Mesendoderm (in vitro differentiated cells): ENCODE measurements at regions not wholly inside any gene's neighbourhood (a gene's known extent, or its start where the extent isn't known, plus 50 kb on each side); places are given as distances from the start of the nearest gene placed in this dataset.
"Not testable (repeated sequence)": the region's sequence is repeated elsewhere in the genome, so short reads cannot be mapped to it uniquely, and the experiment has no call there.

ENCODE experiments used
- DNase-seq: peaks from one replicate; pipeline ENCODE4 v3.0.0; 2013
- H2AK5ac ChIP-seq: 2 replicates; pipeline ENCODE4 v1.6.1; 2013; ENCODE audit warnings: low read length, inconsistent platforms
- H2BK120ac ChIP-seq: 2 replicates; pipeline ENCODE4 v1.6.1; 2013; ENCODE audit warnings: low read depth, mild to moderate bottlenecking, low read length, moderate library complexity, mixed read lengths
- H2BK15ac ChIP-seq: replicated peaks from 2 replicates; pipeline ENCODE4 v1.6.1; 2013; ENCODE audit warnings: low read depth, mild to moderate bottlenecking, moderate library complexity
- H2BK5ac ChIP-seq: 2 replicates; pipeline ENCODE4 v1.6.1; 2013; ENCODE audit warnings: low read length, inconsistent platforms
- H3K18ac ChIP-seq: 2 replicates; pipeline ENCODE4 v1.6.1; 2013; ENCODE audit warnings: mild to moderate bottlenecking, low read length, mixed read lengths
- H3K23ac ChIP-seq: one replicate; pipeline ENCODE4 v1.6.1; 2013; ENCODE audit warnings: low read length
- H3K27ac ChIP-seq: 2 replicates; pipeline ENCODE4 v1.5.1; 2013; ENCODE audit warnings: low read depth, mild to moderate bottlenecking, inconsistent platforms, low read length, moderate library complexity
- H3K27me3 ChIP-seq: 2 replicates; pipeline ENCODE4 v1.6.1; 2013; ENCODE audit warnings: low read length, control low read depth, mild to moderate bottlenecking, inconsistent platforms; ENCODE audit not compliant: insufficient read depth, poor library complexity
- H3K36me3 ChIP-seq: 2 replicates; pipeline ENCODE4 v1.6.1; 2013; ENCODE audit warnings: low read length, inconsistent platforms; ENCODE audit not compliant: control insufficient read depth, insufficient read depth
- H3K4ac ChIP-seq: one replicate; pipeline ENCODE4 v1.6.1; 2013; ENCODE audit warnings: low read depth, mild to moderate bottlenecking, low read length, moderate library complexity
- H3K4me1 ChIP-seq: 2 replicates; pipeline ENCODE4 v1.6.1; 2013; ENCODE audit warnings: low read depth, low read length, inconsistent platforms; ENCODE audit not compliant: control insufficient read depth
- H3K4me2 ChIP-seq: 2 replicates; pipeline ENCODE4 v1.6.1; 2013; ENCODE audit warnings: low read length
- H3K4me3 ChIP-seq: 2 replicates; pipeline ENCODE4 v1.5.1; 2013; ENCODE audit warnings: mild to moderate bottlenecking, low read length
- H3K56ac ChIP-seq: one replicate; pipeline ENCODE4 v1.6.1; 2013; ENCODE audit warnings: low read length
- H3K79me1 ChIP-seq: 2 replicates; pipeline ENCODE4 v1.6.1; 2013; ENCODE audit warnings: low read length, inconsistent platforms
- H3K79me2 ChIP-seq: 2 replicates; pipeline ENCODE4 v1.6.1; 2013; ENCODE audit warnings: mild to moderate bottlenecking, low read length; ENCODE audit not compliant: control insufficient read depth, insufficient read depth
- H3K9ac ChIP-seq: 2 replicates; pipeline ENCODE4 v1.6.1; 2013; ENCODE audit warnings: low read length, inconsistent platforms
- H4K5ac ChIP-seq: one replicate; pipeline ENCODE4 v1.6.1; 2013; ENCODE audit warnings: low read length
- H4K8ac ChIP-seq: one replicate; pipeline ENCODE4 v1.6.1; 2013; ENCODE audit warnings: low read depth, mild to moderate bottlenecking, control low read depth, low read length, moderate library complexity
- WGBS: extraction: QIAGEN DNeasy Blood & Tissue Kit; methylation state at CpG from one replicate; pipeline ENCODE4 v1.1.7; 2013; ENCODE audit warnings: low lambda C conversion rate, missing lambda C conversion rate; ENCODE audit not compliant: insufficient coverage; ENCODE audit errors: extremely low coverage; 5-methylcytosine and 5-hydroxymethylcytosine counted together

GRCh38 chr5:62190931-62191330 is 115.1 kb upstream of the KIF2A start:
- Histone ChIP-seq H3K4me2 (no peak overlapping the region), H2AK5ac (no peak overlapping the region), H2BK15ac (no peak overlapping the region), H3K56ac (no peak overlapping the region), H3K27me3 (no peaks in the 10 kb centered on the region), H3K23ac (no peak overlapping the region), H2BK120ac (no peak overlapping the region), H3K4me3 (no peak overlapping the region), H3K36me3 (no peaks in the 10 kb centered on the region), H2BK5ac (no peak overlapping the region), H3K18ac (no peak overlapping the region), H3K27ac (no peak overlapping the region), H3K4me1 (no peaks in the 10 kb centered on the region), H3K79me1 (no peaks in the 10 kb centered on the region), H4K5ac (no peak overlapping the region), H3K4ac (no peak overlapping the region), H4K8ac (no peak overlapping the region), H3K79me2 (no peaks in the 10 kb centered on the region), H3K9ac (no peak overlapping the region)
- DNase-seq: no peak
- no CpG with 5 or more reads among the region's 1 CpG for WGBS

GRCh38 chr5:62192958-62193357 is 113.0 kb upstream of the KIF2A start:
- no peak overlapping the region for H3K23ac ChIP-seq
- no peaks in the 10 kb centered on the region for H3K36me3 ChIP-seq
- H2BK15ac ChIP-seq: no peak overlapping the region
- H3K4me1 ChIP-seq: no peaks in the 10 kb centered on the region
- no peaks in the 10 kb centered on the region for H3K79me1 ChIP-seq
- no peak overlapping the region for H2BK120ac ChIP-seq
- no peaks in the 10 kb centered on the region for H3K27me3 ChIP-seq
- H4K5ac ChIP-seq: no peak overlapping the region
- H4K8ac ChIP-seq: no peak overlapping the region
- no peak overlapping the region for H3K4me3 ChIP-seq
- WGBS: no CpG with 5 or more reads among the region's 1 CpG
- H3K18ac ChIP-seq: no peak overlapping the region
- no peak for DNase-seq
- no peak overlapping the region for H3K4me2 ChIP-seq
- no peaks in the 10 kb centered on the region for H3K79me2 ChIP-seq
- no peak overlapping the region for H2AK5ac ChIP-seq
- no peak overlapping the region for H3K4ac ChIP-seq
- no peak overlapping the region for H2BK5ac ChIP-seq
- H3K56ac ChIP-seq: no peak overlapping the region
- H3K9ac ChIP-seq: no peak overlapping the region
- H3K27ac ChIP-seq: no peak overlapping the region

- DNase-seq, H4K5ac ChIP-seq, H2AK5ac ChIP-seq, H3K4ac ChIP-seq, H3K27me3 ChIP-seq, H3K9ac ChIP-seq, H3K4me2 ChIP-seq, H4K8ac ChIP-seq, H3K23ac ChIP-seq, H2BK5ac ChIP-seq, H3K56ac ChIP-seq, H3K4me1 ChIP-seq, H2BK15ac ChIP-seq, H3K27ac ChIP-seq, H3K4me3 ChIP-seq, H3K18ac ChIP-seq, H3K79me1 ChIP-seq, H3K36me3 ChIP-seq, H3K79me2 ChIP-seq, H2BK120ac ChIP-seq: not testable (repeated sequence)
- WGBS: no CpG with 5 or more reads among the region's 5 CpGs
Observed at GRCh38 chr5:62196532-62196931, 109.5 kb upstream of the KIF2A start.

GRCh38 chr5:62197697-62198096 is 108.3 kb upstream of the KIF2A start:
- no peak overlapping the region for H2BK120ac ChIP-seq
- H3K79me2 ChIP-seq: no peaks in the 10 kb centered on the region
- H3K18ac ChIP-seq: no peak overlapping the region
- no peak for DNase-seq
- H3K56ac ChIP-seq: no peak overlapping the region
- no peak overlapping the region for H4K5ac ChIP-seq
- no peaks in the 10 kb centered on the region for H3K27me3 ChIP-seq
- H3K36me3 ChIP-seq: no peaks in the 10 kb centered on the region
- no peak overlapping the region for H3K4me3 ChIP-seq
- no peak overlapping the region for H2AK5ac ChIP-seq
- no peak overlapping the region for H2BK5ac ChIP-seq
- H4K8ac ChIP-seq: no peak overlapping the region
- no peak overlapping the region for H2BK15ac ChIP-seq
- no peak overlapping the region for H3K23ac ChIP-seq
- no peak overlapping the region for H3K9ac ChIP-seq
- no peaks in the 10 kb centered on the region for H3K4me1 ChIP-seq
- H3K79me1 ChIP-seq: no peaks in the 10 kb centered on the region
- no peak overlapping the region for H3K4ac ChIP-seq
- no peak overlapping the region for H3K4me2 ChIP-seq
- no CpG with 5 or more reads among the region's 2 CpGs for WGBS
- no peak overlapping the region for H3K27ac ChIP-seq

- Histone ChIP-seq H3K27ac (no peak overlapping the region), H3K27me3 (no peaks in the 10 kb centered on the region), H3K4me1 (no peaks in the 10 kb centered on the region), H2BK120ac (no peak overlapping the region), H4K5ac (no peak overlapping the region), H3K18ac (no peak overlapping the region), H2AK5ac (no peak overlapping the region), H3K79me1 (no peaks in the 10 kb centered on the region), H3K4ac (no peak overlapping the region), H3K9ac (no peak overlapping the region), H3K4me3 (no peak overlapping the region), H3K4me2 (no peak overlapping the region), H3K79me2 (no peaks in the 10 kb centered on the region), H4K8ac (no peak overlapping the region), H3K56ac (no peak overlapping the region), H3K36me3 (no peaks in the 10 kb centered on the region), H2BK5ac (no peak overlapping the region), H3K23ac (no peak overlapping the region), H2BK15ac (no peak overlapping the region)
- no peak for DNase-seq
- WGBS: no CpG with 5 or more reads among the region's 2 CpGs
Observed at GRCh38 chr5:62198421-62198820, 107.6 kb upstream of the KIF2A start.

GRCh38 chr5:62199792-62200716 is 106.0 kb upstream of the KIF2A start:
- no peak overlapping the region for H3K4me3 ChIP-seq
- no peaks in the 10 kb centered on the region for H3K4me1 ChIP-seq
- no peak for DNase-seq
- H3K36me3 ChIP-seq: no peaks in the 10 kb centered on the region
- H3K79me1 ChIP-seq: no peaks in the 10 kb centered on the region
- H3K9ac ChIP-seq: no peak overlapping the region
- H3K4me2 ChIP-seq: no peak overlapping the region
- H4K8ac ChIP-seq: no peak overlapping the region
- H3K18ac ChIP-seq: no peak overlapping the region
- no peak overlapping the region for H3K56ac ChIP-seq
- no peak overlapping the region for H2BK5ac ChIP-seq
- WGBS: no CpG with 5 or more reads among the region's 7 CpGs
- H3K27ac ChIP-seq: no peak overlapping the region
- H2AK5ac ChIP-seq: no peak overlapping the region
- H3K4ac ChIP-seq: no peak overlapping the region
- H2BK15ac ChIP-seq: no peak overlapping the region
- H3K79me2 ChIP-seq: no peaks in the 10 kb centered on the region
- H4K5ac ChIP-seq: no peak overlapping the region
- no peak overlapping the region for H2BK120ac ChIP-seq
- H3K27me3 ChIP-seq: no peaks in the 10 kb centered on the region
- no peak overlapping the region for H3K23ac ChIP-seq
